ENCODE measurements at regions not wholly inside any gene's neighbourhood (a gene's known extent, or its start where the extent isn't known, plus 50 kb on each side); places are given as distances from the start of the nearest gene placed in this dataset.
"Not testable (repeated sequence)": the region's sequence is repeated elsewhere in the genome, so short reads cannot be mapped to it uniquely, and the experiment has no call there.

- DNase-seq = no peak
These were observed 973.2 kb downstream of the AACS start for GRCh38 chr12:126038434-126038833.

DNA sequence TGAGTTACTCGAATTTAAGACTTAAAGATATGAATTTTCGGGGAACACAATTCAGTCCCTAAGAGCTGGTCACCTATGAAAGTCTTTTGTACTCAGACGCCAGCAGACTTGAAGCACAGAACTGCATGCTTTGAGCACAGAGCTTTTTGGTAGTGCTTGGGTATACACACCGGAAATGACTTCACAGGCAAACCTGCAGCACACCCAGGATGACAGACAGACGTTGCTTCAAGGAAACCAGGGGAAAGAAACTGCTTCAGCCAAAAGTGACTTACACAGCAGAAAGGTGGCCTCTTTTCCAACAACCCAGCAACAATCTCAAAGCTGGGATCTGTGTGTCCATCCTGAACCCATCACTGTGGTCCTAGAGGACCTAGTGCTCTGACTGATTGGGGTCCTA, 975.1 kb downstream of the AACS start:
- DNase-seq = no peak

DNA sequence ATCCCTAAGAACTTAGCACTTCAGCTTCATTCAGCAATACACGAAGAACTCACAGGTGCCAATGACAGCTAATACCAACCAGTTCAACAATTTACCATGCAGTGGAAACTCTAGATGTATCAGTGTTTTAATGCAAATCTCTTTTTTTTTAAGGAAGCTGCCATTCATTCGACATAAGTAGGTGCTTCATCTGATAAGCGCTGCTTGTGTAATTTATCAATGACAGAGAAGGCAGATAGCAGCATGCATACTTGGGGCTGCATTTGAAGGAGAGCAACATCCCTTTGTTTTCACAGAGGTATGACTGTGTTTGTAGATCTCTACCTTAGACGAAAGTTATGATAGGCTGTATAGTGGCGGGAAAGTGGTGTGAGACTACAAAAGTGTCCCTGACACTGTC, 977.1 kb downstream of the AACS start:
- no peak for DNase-seq

DNA sequence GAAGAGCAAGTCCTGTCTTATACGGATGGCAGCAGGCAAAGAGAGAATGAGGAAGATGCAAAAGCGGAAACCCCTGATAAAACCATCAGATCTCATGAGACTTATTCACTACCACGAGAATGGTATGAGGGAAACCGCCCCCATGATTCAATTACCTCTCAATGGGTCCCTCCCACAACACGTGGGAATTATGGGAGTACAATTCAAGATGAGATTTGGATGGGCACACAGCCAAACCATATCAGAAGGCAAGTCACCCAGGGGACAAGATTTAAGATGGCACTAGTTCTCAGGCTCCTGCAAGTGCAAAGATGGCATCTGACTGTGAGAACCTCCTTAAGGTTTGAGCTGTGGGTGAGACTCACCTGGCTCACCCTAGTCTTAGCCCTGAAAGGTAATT, 984.3 kb downstream of the AACS start:
- not testable (repeated sequence) for DNase-seq

- DNase-seq = no peak
These were observed 986.4 kb downstream of the AACS start for GRCh38 chr12:126051611-126052107.

GRCh38 chr12:126055521-126055920, 990.3 kb downstream of the AACS start:
- DNase-seq = no peak

GRCh38 chr12:126061777-126062176, 996.5 kb downstream of the AACS start:
- DNase-seq = no peak

GRCh38 chr12:126064028-126064427, 998.8 kb downstream of the AACS start:
- DNase-seq = no peak

DNA sequence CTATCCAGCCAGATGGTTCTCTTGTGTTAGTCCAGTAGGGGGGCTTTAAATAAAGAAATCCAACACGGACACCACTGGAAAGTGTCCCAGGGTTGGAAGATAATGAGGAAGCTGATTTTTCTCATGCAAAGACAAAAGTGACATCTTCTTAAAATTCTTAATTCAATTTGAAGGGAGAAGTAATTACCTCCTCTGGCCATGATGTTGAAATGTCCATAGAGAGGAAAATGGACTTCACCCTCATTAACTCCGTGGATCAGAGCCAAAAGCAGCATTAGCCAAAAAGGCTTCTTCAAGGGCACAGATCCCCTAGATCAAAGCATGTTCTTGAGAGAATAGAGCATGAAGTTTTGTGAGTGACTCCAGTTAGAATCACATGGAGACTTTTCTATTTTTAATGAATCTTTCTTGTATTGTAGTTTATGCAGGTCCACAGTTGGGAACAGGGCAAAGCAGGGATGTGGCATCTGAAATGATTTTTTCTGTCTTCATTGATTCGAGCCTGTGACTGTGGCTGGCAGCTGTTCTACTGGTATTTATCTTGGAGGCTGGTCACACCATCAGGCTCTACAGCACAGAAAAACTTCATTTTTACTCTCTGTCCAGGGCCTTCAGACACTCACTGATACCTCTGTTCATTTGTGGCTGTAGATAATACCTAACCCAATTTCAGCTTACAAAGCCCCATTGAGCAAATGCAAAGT, 1002.5 kb downstream of the AACS start:
- no peak for DNase-seq

GRCh38 chr12:126069549-126070165, 1004.4 kb downstream of the AACS start:
- DNase-seq = peak; percentile 86

DNA sequence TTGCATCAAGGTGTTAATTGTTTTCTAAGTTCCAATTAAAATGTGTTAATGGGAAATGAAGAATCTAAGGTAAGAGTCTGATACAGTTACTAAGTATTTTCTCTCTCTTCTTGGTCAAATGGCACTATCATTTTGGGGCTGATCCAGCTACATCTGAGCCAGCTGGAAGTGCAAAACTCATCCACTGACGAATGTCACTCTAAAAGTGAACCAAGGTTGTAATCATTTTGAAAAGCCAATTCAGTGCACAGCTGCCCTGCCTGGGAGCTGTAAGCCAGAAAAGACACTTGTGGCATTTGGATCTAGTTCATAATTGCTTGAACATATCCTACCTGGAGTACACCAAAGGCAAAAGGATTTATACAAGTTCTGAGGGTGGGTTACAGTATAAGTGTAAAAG, 1011.3 kb downstream of the AACS start:
- DNase-seq = no peak

DNA sequence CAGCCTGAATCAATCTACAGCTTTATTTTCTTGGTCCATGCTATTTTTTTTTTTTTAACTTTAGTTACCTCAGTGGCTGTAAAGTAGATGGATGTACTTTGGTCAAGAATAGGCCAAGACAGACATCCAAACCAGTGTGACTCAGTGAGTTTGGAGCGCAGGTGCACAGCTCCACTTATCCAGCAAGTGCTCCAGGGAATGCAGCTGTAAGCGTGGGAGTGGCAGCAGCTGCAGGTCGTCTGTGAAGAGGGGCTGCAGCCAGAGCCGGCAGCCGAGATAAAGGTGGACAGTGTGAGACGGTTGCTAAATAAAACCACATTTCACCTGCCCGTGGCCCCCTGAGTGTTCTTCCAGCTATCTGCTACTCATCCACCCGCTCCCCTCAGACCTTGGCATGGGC, 1018.7 kb downstream of the AACS start:
- no peak for DNase-seq

DNA sequence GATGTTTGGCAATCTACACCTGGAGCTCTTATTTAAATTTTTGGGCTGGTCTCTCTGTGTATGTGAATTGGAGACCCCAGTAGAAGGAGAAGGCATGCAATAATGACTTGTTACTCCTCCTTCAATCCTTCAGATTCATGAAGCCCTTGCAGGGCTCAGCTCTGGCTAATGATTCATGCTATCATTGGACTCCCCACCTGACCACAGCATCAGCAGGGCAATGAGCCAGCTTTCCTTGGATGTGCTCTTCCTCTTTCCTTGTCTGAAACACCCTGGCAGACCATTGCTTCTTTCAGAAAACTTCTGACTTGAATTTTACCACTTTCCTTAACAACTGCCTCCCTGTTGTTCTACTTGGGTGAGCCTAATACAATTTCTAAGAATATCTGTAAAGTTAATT, 1019.2 kb downstream of the AACS start:
- DNase-seq = no peak

DNA sequence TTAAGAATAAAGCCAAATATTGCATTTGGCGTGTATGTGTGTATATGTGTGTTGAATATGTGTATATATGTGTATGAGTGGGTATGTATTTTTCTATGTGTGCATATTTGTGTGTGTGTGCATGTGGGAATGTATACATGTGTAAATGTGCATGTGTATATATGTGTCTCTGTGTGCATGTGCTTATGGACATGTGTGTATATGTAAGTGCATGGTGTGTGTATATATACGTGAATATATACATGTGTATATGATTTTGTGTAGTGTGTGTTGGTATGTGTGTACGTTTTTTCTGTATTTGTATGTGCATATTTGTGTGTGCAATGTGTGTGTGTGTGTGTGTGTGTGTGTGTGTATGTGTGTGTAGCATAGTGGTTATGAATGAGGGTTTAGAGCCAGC, 1021.0 kb downstream of the AACS start:
- DNase-seq = no peak

- DNase-seq = no peak
These were observed 1022.5 kb downstream of the AACS start for GRCh38 chr12:126087692-126088091.

- DNase-seq = no peak
These were observed 1028.7 kb downstream of the AACS start for GRCh38 chr12:126093908-126094307.

DNA sequence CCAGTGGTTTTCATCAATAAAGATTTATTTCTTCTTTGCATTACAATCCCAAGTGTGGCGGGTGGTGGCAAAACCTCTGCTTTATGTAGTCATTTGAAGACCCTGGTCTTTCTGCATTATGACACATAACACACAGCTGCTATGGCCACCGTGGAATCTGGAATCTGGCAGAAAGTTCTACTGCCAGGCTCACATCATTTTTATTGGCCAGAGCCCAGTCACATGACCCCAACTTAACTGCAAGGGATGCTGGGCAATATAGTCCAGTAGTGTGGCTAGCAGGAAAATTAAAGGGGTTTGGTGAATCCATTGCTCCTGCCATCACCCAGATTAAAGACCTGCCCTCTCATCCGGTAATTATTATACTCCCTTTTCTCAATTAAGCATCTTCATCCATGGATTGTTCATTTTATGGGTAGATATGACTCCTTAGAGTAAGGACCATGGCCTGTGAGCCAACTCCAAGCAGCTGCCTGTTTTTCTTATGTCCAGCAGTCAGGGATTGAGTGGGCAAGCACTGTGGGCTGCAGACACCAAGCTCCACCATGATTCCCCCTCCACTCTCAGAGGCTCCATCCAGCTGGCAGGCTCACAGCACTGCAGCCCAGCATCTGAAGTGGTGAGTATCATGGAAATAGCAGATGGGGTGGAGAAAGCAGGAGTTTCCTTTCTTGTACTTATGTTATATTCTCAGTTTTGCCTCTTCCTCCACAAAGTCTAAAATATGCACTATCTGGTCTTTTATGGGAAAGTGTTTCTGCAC, 1030.7 kb downstream of the AACS start:
- DNase-seq = no peak

DNA sequence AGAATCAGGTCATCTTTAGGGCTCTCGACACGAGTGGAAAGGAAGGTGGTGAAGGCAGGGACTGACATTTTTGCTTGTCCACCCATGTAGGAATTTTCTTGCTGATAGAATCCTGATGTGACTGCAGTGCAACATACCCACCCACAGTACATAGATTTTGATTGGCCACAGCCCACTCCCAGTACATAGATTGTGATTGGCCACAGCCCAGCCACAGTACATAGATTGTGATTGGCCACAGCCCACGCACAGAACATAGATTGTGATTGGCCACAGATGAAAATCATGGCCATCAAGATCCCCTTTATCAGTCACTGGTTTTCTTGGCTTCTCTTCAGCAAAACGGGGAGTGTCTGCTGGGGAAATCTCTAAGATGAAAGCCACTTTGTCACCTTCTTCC, 1041.5 kb downstream of the AACS start:
- no peak for DNase-seq

DNA sequence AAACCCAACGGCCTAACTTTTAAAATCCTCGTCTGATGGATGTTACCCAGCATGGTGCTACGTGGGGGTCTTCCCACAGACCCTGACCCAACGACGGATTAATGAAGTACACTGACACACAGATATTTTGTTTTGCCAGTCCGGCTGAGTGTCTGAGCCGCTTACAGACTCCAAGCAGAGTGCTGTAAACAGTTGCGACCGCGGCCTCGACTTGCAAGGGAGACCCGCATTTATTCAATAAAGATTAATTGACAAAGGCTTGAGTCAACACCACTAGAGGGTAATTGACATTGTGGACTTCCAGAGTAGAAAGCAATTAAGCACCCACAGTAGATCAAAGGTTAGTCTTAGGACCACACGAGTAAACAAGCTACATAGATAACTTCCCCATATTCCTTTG, 1042.4 kb downstream of the AACS start:
- no peak for DNase-seq

DNA sequence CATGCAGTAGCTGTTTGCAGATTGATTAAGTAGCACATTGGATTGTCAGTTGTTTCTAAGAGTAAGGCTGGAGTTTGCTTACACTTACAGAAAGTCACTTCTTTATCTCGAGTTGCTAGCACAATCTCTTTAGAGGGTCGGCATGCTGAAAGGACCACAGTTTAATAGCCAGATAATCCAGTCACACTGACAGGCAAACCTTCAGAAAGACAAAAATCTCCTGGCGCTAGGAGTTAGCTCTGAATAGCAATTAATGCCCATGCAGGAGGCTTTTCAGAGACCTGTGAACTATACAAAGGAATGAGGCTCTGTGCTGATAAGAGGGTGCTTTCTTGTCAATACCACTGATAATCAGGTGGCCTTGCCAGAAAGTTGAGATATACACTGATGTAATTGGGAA, 1043.0 kb downstream of the AACS start:
- no peak for DNase-seq

- no peak for DNase-seq
These were observed 1046.9 kb downstream of the AACS start for GRCh38 chr12:126112141-126112540.

DNA sequence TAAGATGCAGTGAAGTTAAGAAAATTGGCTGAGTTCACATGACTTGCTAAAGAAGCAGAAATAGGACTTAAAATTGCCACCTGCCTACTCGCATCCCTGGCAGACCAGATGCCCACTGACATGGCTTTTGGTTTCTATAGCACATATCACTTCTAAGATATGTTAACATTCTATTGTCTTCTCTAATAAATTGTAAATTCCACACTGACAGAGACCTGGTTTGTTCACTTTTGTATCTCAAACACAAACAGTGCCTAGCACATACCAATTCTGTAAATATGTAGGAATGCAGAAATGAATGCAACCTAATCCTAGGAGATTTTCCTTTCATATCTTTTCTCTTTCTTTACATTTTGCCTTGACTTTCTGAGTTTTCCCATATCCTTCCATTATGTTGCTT, 1047.6 kb downstream of the AACS start:
- DNase-seq = no peak

DNA sequence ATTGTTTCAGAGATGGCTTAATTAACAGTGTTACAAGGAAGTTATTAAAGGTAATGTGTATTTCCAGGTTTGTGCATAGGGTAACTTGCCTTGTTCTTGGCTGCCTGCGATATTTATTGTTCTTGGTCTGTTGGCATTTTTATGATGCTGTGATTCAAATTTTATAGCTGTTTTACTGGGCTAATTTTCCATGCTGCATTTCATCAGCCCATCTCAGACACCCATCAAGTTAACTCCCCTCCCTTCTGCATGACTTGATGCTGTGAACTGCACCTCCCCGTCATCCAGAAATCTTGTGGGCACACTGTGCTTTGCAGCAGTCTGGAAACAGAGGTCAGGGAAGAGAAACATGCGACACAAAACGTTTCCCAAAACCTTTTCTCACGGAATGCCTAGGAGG, 1049.2 kb downstream of the AACS start:
- no peak for DNase-seq

DNA sequence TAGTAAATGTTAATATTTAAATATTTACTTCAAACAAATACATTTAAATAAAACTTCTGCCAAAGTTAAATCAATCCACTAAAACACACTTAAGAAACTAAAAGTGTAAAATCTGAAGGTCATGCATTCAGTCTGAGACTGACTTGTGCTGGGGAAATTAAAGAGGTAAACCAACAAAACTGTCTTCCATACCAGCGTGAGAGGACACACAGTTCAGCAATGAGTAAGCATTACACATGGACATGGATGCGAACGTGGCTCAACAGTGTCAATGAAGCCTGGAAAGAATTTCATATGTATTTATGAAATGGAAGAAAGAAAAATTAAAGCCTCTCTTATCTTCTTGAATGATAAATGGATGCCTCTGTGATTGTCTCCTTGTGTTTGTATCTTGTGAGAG, 1052.3 kb downstream of the AACS start:
- no peak for DNase-seq

All from activated CD8-positive, alpha-beta memory T cell treated with anti-CD3 and anti-CD28 coated beads, Interleukin-2, amount 50 U/mL, for 48 hours (primary cell).